ENCODE measurements at regions not wholly inside any gene's neighbourhood (a gene's known extent, or its start where the extent isn't known, plus 50 kb on each side); places are given as distances from the start of the nearest gene placed in this dataset.
"Not testable (repeated sequence)": the region's sequence is repeated elsewhere in the genome, so short reads cannot be mapped to it uniquely, and the experiment has no call there.

GRCh38 chr7:17093461-17093860 is 205.0 kb upstream of the AHR start:
- no peak for DNase-seq

GRCh38 chr7:17094963-17095574 is 203.4 kb upstream of the AHR start:
- DNase-seq: no peak

DNA sequence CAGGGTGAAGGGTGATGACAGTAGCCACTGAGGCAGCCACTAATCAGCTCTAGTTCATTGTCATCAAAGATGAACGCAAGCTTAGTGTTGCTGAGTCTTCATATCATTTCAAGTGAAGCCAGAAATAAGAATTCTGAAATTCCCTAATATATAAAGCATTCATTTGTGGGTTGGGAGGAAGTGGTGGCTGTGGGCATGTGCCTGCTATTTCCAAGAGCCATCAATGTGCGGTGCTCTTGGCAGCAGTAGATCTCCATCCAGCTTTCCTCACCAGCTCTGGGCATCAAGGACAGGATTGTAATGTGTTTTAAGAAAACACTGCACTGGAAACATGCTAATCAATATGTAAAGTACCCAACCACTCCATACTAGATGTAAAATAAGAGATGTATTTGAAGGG is 202.5 kb upstream of the AHR start:
- no peak for DNase-seq

GRCh38 chr7:17097668-17098297 is 200.7 kb upstream of the AHR start:
- DNase-seq: no peak

GRCh38 chr7:17098515-17098914 is 199.9 kb upstream of the AHR start:
- DNase-seq: no peak

DNA sequence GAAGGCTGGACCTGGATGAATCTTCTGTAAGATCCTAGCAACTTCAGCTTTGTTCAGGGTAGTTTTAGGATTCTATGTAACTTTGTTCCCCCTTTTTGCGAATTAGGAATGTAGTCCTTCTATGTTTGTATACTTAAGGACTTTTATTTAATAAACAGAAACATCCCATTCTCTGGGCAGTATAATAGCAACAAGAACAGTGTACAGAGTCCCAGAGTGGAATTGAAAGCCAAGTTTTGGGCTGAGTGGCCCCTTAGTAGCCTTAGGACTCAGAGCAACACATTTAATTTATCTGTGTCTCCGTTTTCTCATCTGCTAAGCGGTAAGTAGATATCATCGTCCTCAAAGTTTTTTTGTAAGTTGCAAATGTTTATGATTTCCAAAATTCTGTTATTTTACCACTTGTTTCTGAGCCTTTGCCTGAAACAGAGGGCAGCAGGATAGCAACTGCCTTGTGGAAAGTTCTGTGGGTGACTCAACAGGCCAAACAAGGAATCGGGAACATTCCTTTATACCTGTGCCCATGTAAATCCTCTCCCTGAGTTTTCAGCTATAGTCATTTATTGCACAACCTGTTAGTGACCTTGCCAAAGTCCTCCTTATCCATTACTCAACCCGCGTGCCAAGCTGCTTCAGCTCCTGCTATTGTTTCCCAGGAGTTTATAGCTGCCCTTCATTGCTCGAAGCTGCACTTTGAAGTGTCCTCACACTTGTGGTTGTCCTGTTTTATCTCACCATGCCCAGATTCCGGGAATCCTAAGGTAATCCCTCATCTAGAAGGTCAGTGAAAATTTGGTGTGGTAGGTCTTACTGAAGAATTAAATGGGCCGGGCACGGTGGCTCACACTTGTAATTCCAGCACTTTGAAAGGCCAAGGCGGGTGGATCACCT is 199.1 kb upstream of the AHR start:
- no peak for DNase-seq

DNA sequence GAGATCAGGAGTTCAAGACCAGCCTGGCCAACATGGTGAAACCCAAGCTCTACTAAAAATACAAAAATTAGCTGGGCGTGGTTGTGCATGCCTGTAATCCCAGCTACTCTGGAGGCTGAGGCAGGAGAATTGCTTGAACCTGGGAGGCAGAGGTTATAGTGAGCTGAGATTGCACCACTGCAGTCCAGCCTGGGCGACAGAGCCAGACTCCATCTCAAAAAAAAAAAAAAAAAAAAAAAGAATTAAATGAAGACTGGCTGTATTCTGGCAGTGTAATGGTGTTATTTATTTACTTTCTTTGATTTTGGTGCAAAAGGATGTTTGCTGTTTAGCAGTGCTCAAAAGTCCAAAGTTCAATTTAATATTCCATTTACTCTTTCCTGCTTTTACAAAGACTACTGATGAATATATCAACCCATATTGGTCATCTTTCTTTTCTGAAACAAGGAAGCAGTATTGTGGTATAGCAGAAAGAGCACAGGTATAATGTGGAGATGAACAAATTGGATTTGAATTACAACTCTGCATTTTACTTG is 198.4 kb upstream of the AHR start:
- not testable (repeated sequence) for DNase-seq

- DNase-seq: no peak
These were observed 197.2 kb upstream of the AHR start for GRCh38 chr7:17101207-17101696.

- no peak for DNase-seq
These were observed 195.3 kb upstream of the AHR start for GRCh38 chr7:17103170-17103569.

- DNase-seq: no peak
These were observed 194.5 kb upstream of the AHR start for GRCh38 chr7:17103984-17104383.

DNA sequence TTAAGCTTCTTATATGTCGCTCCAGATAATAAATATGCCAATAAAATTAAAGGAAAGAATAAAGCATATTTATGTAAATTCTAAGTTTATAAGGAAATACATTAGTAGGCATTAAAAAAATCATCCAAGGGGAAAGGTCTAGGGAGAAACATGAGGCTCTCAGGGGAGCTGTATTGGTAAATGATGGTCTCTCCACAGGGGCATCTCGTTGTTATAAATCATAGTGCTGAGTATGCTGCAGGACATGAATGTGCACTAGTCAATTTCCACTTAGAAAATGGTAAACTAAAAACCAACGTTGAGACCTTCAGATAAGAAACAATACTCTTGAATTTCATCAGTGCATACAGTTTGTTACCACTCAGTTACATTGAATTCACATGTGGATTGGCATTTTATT is 194.0 kb upstream of the AHR start:
- DNase-seq: no peak

DNA sequence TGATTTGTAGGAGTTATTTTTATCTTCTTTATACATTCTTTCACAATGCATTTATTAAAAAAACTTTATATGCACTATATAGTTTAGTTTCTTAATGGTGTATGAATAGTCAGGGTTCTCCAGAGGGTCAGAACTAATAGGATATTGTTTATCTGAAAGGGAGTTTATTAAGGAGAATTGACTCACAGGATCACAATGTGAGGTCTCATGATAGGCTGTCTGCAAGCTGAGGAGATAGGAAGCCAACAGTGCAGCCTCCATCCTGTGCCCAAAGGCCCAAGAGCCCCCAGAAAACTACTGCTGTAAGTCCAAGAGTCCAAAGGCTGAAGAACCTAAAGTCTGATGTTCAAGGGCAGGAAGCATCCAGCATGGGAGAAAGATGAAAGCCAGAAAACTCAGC is 192.8 kb upstream of the AHR start:
- no peak for DNase-seq

GRCh38 chr7:17108049-17108584 is 190.3 kb upstream of the AHR start:
- no peak for DNase-seq

GRCh38 chr7:17109020-17109419 is 189.4 kb upstream of the AHR start:
- no peak for DNase-seq

- DNase-seq: not testable (repeated sequence)
These were observed 184.7 kb upstream of the AHR start for GRCh38 chr7:17113770-17114169.

DNA sequence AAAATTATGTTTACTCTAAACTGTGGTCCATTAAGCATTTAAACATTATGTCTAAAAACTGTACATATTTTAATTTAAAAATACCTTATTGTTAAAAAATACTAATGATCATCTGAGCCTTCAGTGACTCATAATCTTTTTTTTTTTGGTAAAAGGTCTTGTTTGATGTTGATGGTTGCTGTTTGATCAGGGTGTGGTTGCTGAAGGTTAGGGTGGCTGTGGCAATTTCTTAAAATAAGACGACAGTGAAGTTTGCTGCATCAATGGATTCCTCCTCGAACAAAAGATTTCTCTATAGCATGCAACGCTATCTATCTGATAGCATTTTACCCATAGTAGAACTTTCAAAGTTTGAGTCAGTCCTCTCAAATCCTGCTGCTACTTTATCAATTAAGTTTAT is 180.0 kb upstream of the AHR start:
- no peak for DNase-seq

DNA sequence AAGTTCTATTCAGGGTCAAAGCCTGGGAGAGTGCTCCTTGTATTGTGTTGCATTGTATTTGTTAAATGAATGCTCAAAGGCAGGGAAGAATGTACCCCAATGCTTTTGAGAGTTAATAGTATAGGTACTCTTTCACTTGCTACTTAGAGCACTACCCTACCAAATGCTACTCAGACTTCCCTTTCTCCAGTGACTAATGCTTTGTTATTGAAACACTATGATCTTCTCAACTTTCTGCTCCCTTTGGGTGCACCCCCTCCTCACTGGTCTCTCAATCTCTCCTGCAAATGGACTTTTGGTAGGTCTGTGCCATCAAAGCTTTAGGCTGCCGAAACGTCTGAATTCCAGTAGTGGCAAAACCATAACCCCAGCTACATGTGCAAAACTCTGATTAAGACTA is 177.7 kb upstream of the AHR start:
- DNase-seq: no peak

- DNase-seq: no peak
These were observed 176.8 kb upstream of the AHR start for GRCh38 chr7:17121671-17122070.

- no peak for DNase-seq
These were observed 175.4 kb upstream of the AHR start for GRCh38 chr7:17123020-17123419.

DNA sequence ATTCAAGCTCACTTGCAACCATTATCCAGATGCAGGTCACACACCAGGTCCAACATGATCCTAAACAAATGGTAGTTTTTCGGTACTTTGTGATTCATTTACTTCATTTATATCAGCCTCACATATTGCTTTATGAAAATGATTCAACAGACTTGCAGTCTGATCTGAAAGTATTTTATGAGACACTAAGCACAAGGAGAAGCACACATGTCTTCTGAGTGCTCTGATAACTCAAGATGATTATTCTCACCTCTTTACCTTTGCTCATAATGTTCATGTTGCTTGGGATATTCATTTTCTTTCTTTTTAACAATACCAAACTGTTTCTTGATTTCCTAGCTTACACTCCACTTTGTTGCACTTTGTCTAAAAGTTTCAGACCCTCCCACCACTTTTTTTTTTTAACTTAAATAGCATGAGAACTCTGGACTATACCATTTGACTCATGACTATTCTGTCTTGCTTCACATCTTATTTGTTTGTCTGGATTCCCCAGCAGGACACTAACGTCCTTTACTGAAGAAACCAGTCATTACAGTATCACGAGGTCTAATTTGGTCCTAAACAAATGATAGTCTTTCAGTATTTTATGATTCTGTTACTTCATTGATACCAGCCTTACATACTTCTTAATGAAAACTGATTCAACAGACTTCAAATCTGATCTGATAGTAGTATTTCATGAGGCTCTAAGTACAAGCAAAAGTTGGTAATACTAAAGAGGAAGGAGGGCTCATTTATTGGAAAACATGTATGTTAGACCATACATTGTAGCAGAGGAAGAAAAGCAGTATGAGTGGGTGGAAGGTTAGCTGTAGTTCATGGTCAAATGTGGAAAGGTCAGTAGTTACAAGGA is 171.8 kb upstream of the AHR start:
- DNase-seq: no peak

GRCh38 chr7:17129218-17129617 is 169.2 kb upstream of the AHR start:
- no peak for DNase-seq

Data from renal pelvis (tissue), 1 donor.